Fibroblast of mammary gland (primary cell): ENCODE measurements at regions not wholly inside any gene's neighbourhood (a gene's known extent, or its start where the extent isn't known, plus 50 kb on each side); places are given as distances from the start of the nearest gene placed in this dataset.

Source experiments
- DNase-seq: peaks from one replicate; pipeline ENCODE4 v3.0.0-alpha.2; 2010; ENCODE audit warnings: low read depth
- H3K4me3 ChIP-seq: 2 replicates; pipeline ENCODE4 v1.5.1; 2011; ENCODE audit warnings: low read depth, mild to moderate bottlenecking, low read length, moderate library complexity; ENCODE audit not compliant: control insufficient read depth
- TF ChIP-seq, protein P1 (sequence below): conservative IDR thresholded peaks from 2 replicates; pipeline ENCODE4 v1.5.1; 2011; ENCODE audit warnings: low read depth, low read length, inconsistent platforms; ENCODE audit not compliant: control insufficient read depth, insufficient read depth

DNA sequence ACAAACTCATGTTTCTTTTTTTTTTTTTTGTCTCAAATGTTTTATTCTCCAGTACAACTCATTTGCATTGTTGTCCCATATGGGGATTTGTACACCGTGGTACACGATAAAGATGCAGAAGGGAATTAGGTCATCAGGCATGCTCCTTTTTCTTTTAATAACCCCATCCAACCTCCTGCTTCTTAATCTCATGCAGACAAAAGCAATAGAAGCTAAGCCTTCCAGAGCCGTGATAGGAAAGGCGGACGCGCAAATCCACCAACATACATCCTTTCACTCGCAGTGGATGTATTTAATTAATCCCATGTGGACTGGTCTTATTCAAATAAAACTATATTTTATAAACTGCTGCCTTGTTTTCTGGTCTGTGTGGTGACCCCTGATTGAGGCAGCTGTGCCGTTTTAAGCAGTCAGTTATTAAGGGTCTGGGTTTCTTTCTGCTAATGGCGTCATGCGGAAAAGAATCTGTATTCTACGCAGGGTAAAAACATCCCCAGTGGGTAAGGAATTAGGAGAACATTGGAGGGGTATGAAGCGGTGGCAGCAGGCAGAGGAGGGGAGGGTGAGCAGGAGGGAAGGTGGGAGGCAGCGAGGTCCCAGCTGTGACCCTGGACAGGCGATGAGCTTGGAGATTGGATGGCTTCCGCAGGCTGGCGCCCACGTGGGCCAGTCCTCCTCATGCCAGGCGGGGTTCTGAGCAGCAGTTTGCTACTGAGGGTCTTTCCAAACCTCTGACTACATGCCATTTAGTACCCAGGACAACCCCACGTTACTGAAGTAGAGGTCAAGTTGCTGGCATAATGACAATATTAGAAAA lies 172.8 kb downstream of the LINC00237 start:
- TF ChIP-seq, protein P1, sequence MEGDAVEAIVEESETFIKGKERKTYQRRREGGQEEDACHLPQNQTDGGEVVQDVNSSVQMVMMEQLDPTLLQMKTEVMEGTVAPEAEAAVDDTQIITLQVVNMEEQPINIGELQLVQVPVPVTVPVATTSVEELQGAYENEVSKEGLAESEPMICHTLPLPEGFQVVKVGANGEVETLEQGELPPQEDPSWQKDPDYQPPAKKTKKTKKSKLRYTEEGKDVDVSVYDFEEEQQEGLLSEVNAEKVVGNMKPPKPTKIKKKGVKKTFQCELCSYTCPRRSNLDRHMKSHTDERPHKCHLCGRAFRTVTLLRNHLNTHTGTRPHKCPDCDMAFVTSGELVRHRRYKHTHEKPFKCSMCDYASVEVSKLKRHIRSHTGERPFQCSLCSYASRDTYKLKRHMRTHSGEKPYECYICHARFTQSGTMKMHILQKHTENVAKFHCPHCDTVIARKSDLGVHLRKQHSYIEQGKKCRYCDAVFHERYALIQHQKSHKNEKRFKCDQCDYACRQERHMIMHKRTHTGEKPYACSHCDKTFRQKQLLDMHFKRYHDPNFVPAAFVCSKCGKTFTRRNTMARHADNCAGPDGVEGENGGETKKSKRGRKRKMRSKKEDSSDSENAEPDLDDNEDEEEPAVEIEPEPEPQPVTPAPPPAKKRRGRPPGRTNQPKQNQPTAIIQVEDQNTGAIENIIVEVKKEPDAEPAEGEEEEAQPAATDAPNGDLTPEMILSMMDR, result no peak
- H3K4me3 ChIP-seq, result no peak overlapping the region
- DNase-seq, result no peak

DNA sequence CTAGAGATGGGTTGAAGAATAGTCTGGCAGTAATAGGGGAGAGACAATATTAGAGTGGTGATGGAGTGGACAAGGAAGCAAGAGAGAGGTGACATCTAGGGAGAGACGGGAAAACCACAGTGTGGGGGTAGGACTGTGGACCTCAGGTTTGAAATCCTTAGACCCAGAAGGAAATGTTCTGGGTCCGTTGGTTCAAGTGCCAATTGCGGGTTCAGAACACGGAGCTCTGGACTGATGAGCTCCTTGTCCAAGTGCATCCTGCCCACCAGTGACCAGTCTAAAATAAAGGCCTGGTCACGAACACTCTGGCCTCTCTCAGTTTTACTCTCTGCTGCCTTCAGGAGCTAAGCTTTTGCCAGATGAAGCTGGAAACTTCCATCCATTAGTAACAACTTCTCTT lies 174.0 kb downstream of the LINC00237 start:
- TF ChIP-seq, protein P1, result no peak
- no peak for DNase-seq
- no peak overlapping the region for H3K4me3 ChIP-seq

DNA sequence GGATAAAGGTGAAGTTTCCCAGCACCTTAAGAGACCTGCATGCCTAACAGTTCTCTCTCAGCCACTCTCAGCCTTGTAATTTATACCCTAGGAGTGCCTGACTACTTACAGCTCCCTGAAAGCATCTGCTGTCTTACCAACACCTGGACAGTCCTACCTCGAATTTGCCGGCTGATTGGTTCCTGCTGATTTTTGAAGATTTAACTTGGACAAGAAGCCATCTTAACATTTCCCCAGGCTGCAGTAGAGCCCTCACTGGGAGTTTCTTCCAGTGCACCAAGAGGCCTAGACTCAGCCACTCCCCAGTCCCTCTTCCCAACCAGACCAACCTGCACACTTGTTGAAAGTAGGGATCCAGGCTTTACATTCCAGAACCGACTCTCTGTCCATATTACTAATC lies 174.5 kb downstream of the LINC00237 start:
- H3K4me3 ChIP-seq, result no peak overlapping the region

GRCh38 chr20:20931024-20931423 lies 175.1 kb downstream of the LINC00237 start:
- no peak overlapping the region for H3K4me3 ChIP-seq
- DNase-seq, result no peak
- TF ChIP-seq, protein P1, result no peak

More for the DNA sequence above, 174.5 kb downstream of the LINC00237 start:
- DNase-seq, result no peak
- TF ChIP-seq, protein P1, result no peak

GRCh38 chr20:20930500-20930899 lies 175.7 kb downstream of the LINC00237 start:
- no peak overlapping the region for H3K4me3 ChIP-seq
- TF ChIP-seq, protein P1, result no peak
- DNase-seq, result no peak

- DNase-seq, result no peak
- H3K4me3 ChIP-seq, result no peak overlapping the region
- TF ChIP-seq, protein P1, result no peak
These were observed 176.8 kb downstream of the LINC00237 start for GRCh38 chr20:20929341-20929740.

DNA sequence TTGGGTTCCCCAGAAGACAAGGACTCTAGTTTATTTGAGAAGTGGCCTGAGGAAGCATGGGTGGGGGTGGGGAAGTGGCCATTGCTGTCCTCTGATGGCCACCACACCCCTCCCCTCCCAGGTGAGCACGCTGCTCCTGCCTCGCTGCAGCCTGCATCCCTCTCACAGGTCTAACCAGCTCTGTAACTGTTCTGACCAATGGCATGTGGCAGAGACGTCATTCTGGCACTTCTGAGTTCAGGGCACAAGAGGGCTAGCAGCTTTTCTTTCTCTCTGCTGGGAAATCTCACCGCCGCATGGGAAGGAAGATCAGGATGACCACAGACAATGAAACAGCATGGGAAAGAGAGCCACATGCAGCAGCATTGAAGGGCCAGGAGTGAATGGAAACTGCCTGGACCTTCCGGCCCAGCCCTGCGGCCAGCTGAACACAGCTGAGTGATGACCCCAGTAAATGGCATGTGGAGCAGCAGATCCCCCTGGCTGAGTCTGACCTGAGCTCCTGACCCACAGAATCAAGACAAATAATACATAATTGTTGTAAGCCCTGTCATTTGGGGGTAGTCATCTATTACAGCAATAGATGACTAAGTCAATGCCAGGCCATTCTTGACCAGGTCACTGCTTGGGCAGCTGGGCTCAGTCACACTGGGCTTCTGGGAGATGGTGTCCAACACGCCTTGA lies 179.8 kb downstream of the LINC00237 start:
- no peak overlapping the region for H3K4me3 ChIP-seq
- DNase-seq, result no peak
- TF ChIP-seq, protein P1, result no peak
